ENCODE measurements at regions not wholly inside any gene's neighbourhood (a gene's known extent, or its start where the extent isn't known, plus 50 kb on each side); places are given as distances from the start of the nearest gene placed in this dataset.

- TF ChIP-seq CTCF (conservative IDR thresholded peaks at IDR 0.05): peak; percentile 90
- no peak overlapping the region for H3K27ac ChIP-seq
Observed at GRCh38 chr12:89016970-89017778, 335.1 kb downstream of the DUSP6 start.

GRCh38 chr12:89015419-89015818, 336.9 kb downstream of the DUSP6 start:
- H3K27ac ChIP-seq: no peak overlapping the region
- no peak for TF ChIP-seq CTCF (conservative IDR thresholded peaks at IDR 0.05)

GRCh38 chr12:88998421-88998820, 353.9 kb downstream of the DUSP6 start:
- H3K27ac ChIP-seq: peak overlapping the region; percentile 48
- no peak for TF ChIP-seq CTCF (conservative IDR thresholded peaks at IDR 0.05)

GRCh38 chr12:88996200-88996788, 356.0 kb downstream of the DUSP6 start:
- peak overlapping the region; percentile 48; the same call in 1 of the 2 replicates for H3K27ac ChIP-seq
- TF ChIP-seq CTCF (conservative IDR thresholded peaks at IDR 0.05): no peak

- TF ChIP-seq CTCF (conservative IDR thresholded peaks at IDR 0.05): no peak
- H3K27ac ChIP-seq: no peak overlapping the region
Observed at GRCh38 chr12:88994971-88995370, 357.3 kb downstream of the DUSP6 start.

- TF ChIP-seq CTCF (conservative IDR thresholded peaks at IDR 0.05): no peak
- H3K27ac ChIP-seq: no peak overlapping the region
Observed at GRCh38 chr12:88994537-88994936, 357.8 kb downstream of the DUSP6 start.

- TF ChIP-seq CTCF (conservative IDR thresholded peaks at IDR 0.05): peak; percentile 74
- no peak overlapping the region for H3K27ac ChIP-seq
Observed at GRCh38 chr12:88993651-88994050, 358.6 kb downstream of the DUSP6 start.

Measured in VCaP (cell line).